ENCODE measurements at regions not wholly inside any gene's neighbourhood (a gene's known extent, or its start where the extent isn't known, plus 50 kb on each side); places are given as distances from the start of the nearest gene placed in this dataset.

DNA sequence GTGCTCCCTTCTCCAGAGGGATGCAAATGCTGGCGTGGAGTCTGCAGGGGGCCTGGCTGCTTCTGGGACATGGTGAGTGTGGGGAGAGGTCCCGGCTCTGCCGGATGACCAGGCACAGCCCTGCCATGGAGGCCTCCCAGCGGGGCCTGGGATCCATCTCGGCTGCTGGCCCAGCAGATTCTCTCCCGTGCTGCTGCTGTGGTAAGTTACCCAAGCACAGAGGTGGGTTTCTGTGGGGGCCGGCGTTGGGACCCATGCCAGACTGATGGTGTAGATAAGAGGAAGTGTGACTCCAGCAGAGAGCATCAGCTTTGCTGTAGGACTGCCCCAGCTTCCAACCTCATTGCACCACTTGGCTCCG, 147.5 kb upstream of the B3GAT1 start:
- TF ChIP-seq, protein P1, sequence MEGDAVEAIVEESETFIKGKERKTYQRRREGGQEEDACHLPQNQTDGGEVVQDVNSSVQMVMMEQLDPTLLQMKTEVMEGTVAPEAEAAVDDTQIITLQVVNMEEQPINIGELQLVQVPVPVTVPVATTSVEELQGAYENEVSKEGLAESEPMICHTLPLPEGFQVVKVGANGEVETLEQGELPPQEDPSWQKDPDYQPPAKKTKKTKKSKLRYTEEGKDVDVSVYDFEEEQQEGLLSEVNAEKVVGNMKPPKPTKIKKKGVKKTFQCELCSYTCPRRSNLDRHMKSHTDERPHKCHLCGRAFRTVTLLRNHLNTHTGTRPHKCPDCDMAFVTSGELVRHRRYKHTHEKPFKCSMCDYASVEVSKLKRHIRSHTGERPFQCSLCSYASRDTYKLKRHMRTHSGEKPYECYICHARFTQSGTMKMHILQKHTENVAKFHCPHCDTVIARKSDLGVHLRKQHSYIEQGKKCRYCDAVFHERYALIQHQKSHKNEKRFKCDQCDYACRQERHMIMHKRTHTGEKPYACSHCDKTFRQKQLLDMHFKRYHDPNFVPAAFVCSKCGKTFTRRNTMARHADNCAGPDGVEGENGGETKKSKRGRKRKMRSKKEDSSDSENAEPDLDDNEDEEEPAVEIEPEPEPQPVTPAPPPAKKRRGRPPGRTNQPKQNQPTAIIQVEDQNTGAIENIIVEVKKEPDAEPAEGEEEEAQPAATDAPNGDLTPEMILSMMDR (IDR thresholded peaks at IDR 0.05), result no peak
- TF ChIP-seq POLR2A (IDR thresholded peaks at IDR 0.05), result no peak

Measured in adrenal gland (tissue), 5 donors.